GM08714 (cell line): ENCODE measurements at regions not wholly inside any gene's neighbourhood (a gene's known extent, or its start where the extent isn't known, plus 50 kb on each side); places are given as distances from the start of the nearest gene placed in this dataset.
A peak's percentile ranks its signal among the peaks of the same experiment; 100 is the strongest.

ENCODE experiments used
- H3K4me3 ChIP-seq: fragments of 200-500 bp; sonication (Bioruptor generic); 2 replicates; pipeline ENCODE4 v1.5.1; 2014; ENCODE audit warnings: mild to moderate bottlenecking, low read length, inconsistent platforms
- ZNF274 ChIP-seq: IDR thresholded peaks from 2 replicates; pipeline ENCODE4 v1.6.1; 2012; ENCODE audit warnings: mild to moderate bottlenecking, low read depth, low read length

- TF ChIP-seq ZNF274: no peak
- H3K4me3 ChIP-seq: peak overlapping the region; percentile 67; the same call in 1 of the 2 replicates
These were observed 219.6 kb downstream of the PTEN start for GRCh38 chr10:88082806-88083596.

- H3K4me3 ChIP-seq: no peak overlapping the region
- no peak for TF ChIP-seq ZNF274
These were observed 220.2 kb downstream of the PTEN start for GRCh38 chr10:88083597-88083989.

GRCh38 chr10:88086187-88086960 lies 222.9 kb downstream of the PTEN start:
- no peak for TF ChIP-seq ZNF274
- H3K4me3 ChIP-seq: no peak overlapping the region

GRCh38 chr10:88088441-88089340 lies 225.3 kb downstream of the PTEN start:
- no peak for TF ChIP-seq ZNF274

GRCh38 chr10:88089498-88089897 lies 226.1 kb downstream of the PTEN start:
- no peak for TF ChIP-seq ZNF274
- H3K4me3 ChIP-seq: no peak overlapping the region

More at GRCh38 chr10:88088441-88089340, 225.3 kb downstream of the PTEN start:
- H3K4me3 ChIP-seq: no peak overlapping the region

- TF ChIP-seq ZNF274: no peak
- H3K4me3 ChIP-seq: peak overlapping the region; percentile 45; the same call in 1 of the 2 replicates
These were observed 227.3 kb downstream of the PTEN start for GRCh38 chr10:88090568-88091214.

- TF ChIP-seq ZNF274: no peak
- no peak overlapping the region; the same call in 1 of the 2 replicates for H3K4me3 ChIP-seq
These were observed 228.2 kb downstream of the PTEN start for GRCh38 chr10:88091490-88092061.

- TF ChIP-seq ZNF274: no peak
- H3K4me3 ChIP-seq: no peak overlapping the region
These were observed 228.8 kb downstream of the PTEN start for GRCh38 chr10:88092265-88092664.

- TF ChIP-seq ZNF274: no peak
- H3K4me3 ChIP-seq: no peak overlapping the region
These were observed 229.5 kb downstream of the PTEN start for GRCh38 chr10:88092973-88093372.

- no peak overlapping the region for H3K4me3 ChIP-seq
- TF ChIP-seq ZNF274: no peak
These were observed 231.4 kb downstream of the PTEN start for GRCh38 chr10:88094795-88095194.

- TF ChIP-seq ZNF274: no peak
- no peak overlapping the region for H3K4me3 ChIP-seq
These were observed 231.8 kb downstream of the PTEN start for GRCh38 chr10:88095223-88095721.

- TF ChIP-seq ZNF274: no peak
- H3K4me3 ChIP-seq: no peak overlapping the region
These were observed 232.5 kb downstream of the PTEN start for GRCh38 chr10:88095778-88096431.
